H1 (cell line): ENCODE measurements at regions not wholly inside any gene's neighbourhood (a gene's known extent, or its start where the extent isn't known, plus 50 kb on each side); places are given as distances from the start of the nearest gene placed in this dataset.

Source experiments
- CTCF ChIA-PET: fragments of 300-600 bp; sonication (Branson Sonifier 250); formaldehyde crosslinking; loops from one replicate; lab custom pipeline; 2021; ENCODE audit not compliant: partially characterized antibody; lab: Charles Lee
- POLR2A ChIA-PET: fragments of 300-600 bp; sonication (Branson Sonifier 250); formaldehyde crosslinking; loops from one replicate; lab custom pipeline; 2021; ENCODE audit warnings: inconsistent platforms; ENCODE audit not compliant: partially characterized antibody; lab: Charles Lee
- DNase-seq, 2 experiments: peaks; one replicate each; pipeline versions ENCODE4 v3.0.0 to v3.0.0-alpha.2; 2010 to 2022; ENCODE audit warnings: low spot score in 2 of 2, low read depth in 1 of 2, mixed read lengths in 1 of 2
- FAIRE-seq: peaks from 2 replicates; lab custom pipeline; 2011; peaks lifted over from hg19 to GRCh38; lab: Jason Lieb, UNC
- H2AFZ ChIP-seq: 2 replicates; pipeline ENCODE4 v1.8.1; 2012; ENCODE audit warnings: low read length, inconsistent platforms
- H2AK5ac ChIP-seq: 2 replicates; pipeline ENCODE4 v1.6.1; 2013; ENCODE audit warnings: low read depth, low read length
- H2BK120ac ChIP-seq: replicated peaks from 2 replicates; pipeline ENCODE3; 2013; ENCODE audit warnings: low read depth, low read length, inconsistent platforms
- H2BK12ac ChIP-seq: 2 replicates; pipeline ENCODE4 v1.6.1; 2013; ENCODE audit warnings: low read depth, low read length
- H2BK15ac ChIP-seq: 2 replicates; pipeline ENCODE4 v1.6.1; 2013; ENCODE audit warnings: low read length
- H2BK20ac ChIP-seq: 2 replicates; pipeline ENCODE4 v1.6.1; 2013; ENCODE audit warnings: low read length
- H2BK5ac ChIP-seq: 2 replicates; pipeline ENCODE4 v1.6.1; 2013; ENCODE audit warnings: low read depth, low read length
- H3K14ac ChIP-seq: 2 replicates; pipeline ENCODE4 v1.6.1; 2013; ENCODE audit warnings: inconsistent platforms; ENCODE audit not compliant: insufficient read length
- H3K18ac ChIP-seq: 2 replicates; pipeline ENCODE4 v1.6.1; 2013; ENCODE audit warnings: low read length; ENCODE audit errors: extremely low read depth
- H3K23ac ChIP-seq: 2 replicates; pipeline ENCODE4 v1.6.1; 2013; ENCODE audit warnings: inconsistent platforms; ENCODE audit not compliant: insufficient read length
- H3K23me2 ChIP-seq: 2 replicates; pipeline ENCODE4 v1.6.1; 2013; ENCODE audit warnings: low read depth, low read length
- H3K27ac ChIP-seq: 2 replicates; pipeline ENCODE4 v1.6.1; 2011; ENCODE audit warnings: low read depth, low read length, inconsistent platforms
- H3K27me3 ChIP-seq, 4 experiments: replicated peaks in 1 of 4; 1 replicate in 1 of 4; 2 replicates in 3 of 4; pipeline versions ENCODE4 v1.6.1 to v1.8.1; 2011 to 2013; ENCODE audit warnings: low read length in 3 of 4, mild to moderate bottlenecking in 3 of 4, inconsistent platforms in 2 of 4, mixed read lengths in 2 of 4, moderate library complexity in 1 of 4; ENCODE audit not compliant: control insufficient read depth in 3 of 4, insufficient read depth in 3 of 4; ENCODE audit errors: extremely low read depth in 1 of 4
- H3K36me3 ChIP-seq, 4 experiments: 2 replicates each; pipeline versions ENCODE4 v1.6.1 to v1.8.1; 2011 to 2013; ENCODE audit warnings: mild to moderate bottlenecking in 4 of 4, low read length in 3 of 4, moderate library complexity in 2 of 4, control low read depth in 1 of 4, inconsistent platforms in 1 of 4; ENCODE audit not compliant: insufficient read depth in 4 of 4, control insufficient read depth in 2 of 4
- H3K4ac ChIP-seq: replicated peaks from 2 replicates; pipeline ENCODE3; 2013; ENCODE audit warnings: low read length, low read depth, mixed read lengths, inconsistent platforms; ENCODE audit not compliant: insufficient read length
- H3K4me1 ChIP-seq, 4 experiments: replicated peaks in 1 of 4; 1 replicate in 1 of 4; 2 replicates in 3 of 4; pipeline versions ENCODE4 v1.6.1 to v1.8.1; 2011 to 2013; ENCODE audit warnings: low read length in 3 of 4, inconsistent platforms in 2 of 4, mixed read lengths in 1 of 4; ENCODE audit not compliant: insufficient read depth in 4 of 4, control insufficient read depth in 3 of 4
- H3K4me2 ChIP-seq, 2 experiments: 2 replicates each; pipeline versions ENCODE4 v1.6.1 to v1.8.1; 2011 to 2013; ENCODE audit warnings: low read depth in 2 of 2, low read length in 2 of 2, control low read depth in 1 of 2, inconsistent platforms in 1 of 2, mild to moderate bottlenecking in 1 of 2; ENCODE audit not compliant: insufficient read depth in 1 of 2
- H3K4me3 ChIP-seq, 4 experiments: fragments of 200-600, 300-600 bp in 1 of 4; sonication (generic), shearing (Covaris generic), sonication (Bioruptor Twin) in 1 of 4; 2 replicates each; pipeline versions ENCODE4 v1.5.1 to v1.8.1; 2011 to 2016; ENCODE audit warnings: low read length in 4 of 4, low read depth in 3 of 4, control low read depth in 2 of 4, inconsistent platforms in 2 of 4, mild to moderate bottlenecking in 2 of 4, mixed read lengths in 1 of 4, moderate library complexity in 1 of 4; ENCODE audit not compliant: insufficient read depth in 2 of 4; ENCODE audit errors: extremely low read depth in 1 of 4
- H3K56ac ChIP-seq: replicated peaks from 2 replicates; pipeline ENCODE3; 2013; ENCODE audit warnings: low read depth, mild to moderate bottlenecking, mixed read lengths, low read length, inconsistent platforms; ENCODE audit not compliant: insufficient read length
- H3K79me1 ChIP-seq: 2 replicates; pipeline ENCODE4 v1.6.1; 2013; ENCODE audit warnings: low read depth, low read length, control low read depth
- H3K79me2 ChIP-seq, 2 experiments: 2 replicates each; pipeline versions ENCODE4 v1.6.1 to v1.8.1; 2012 to 2013; ENCODE audit warnings: low read length in 2 of 2, mild to moderate bottlenecking in 2 of 2, inconsistent platforms in 1 of 2; ENCODE audit not compliant: insufficient read depth in 2 of 2, control insufficient read depth in 1 of 2
- H3K9ac ChIP-seq, 4 experiments: replicated peaks in 1 of 4; 1 replicate in 1 of 4; 2 replicates in 3 of 4; pipeline versions ENCODE4 v1.6.1 to v1.8.1; 2011 to 2013; ENCODE audit warnings: low read depth in 3 of 4, low read length in 3 of 4, control low read depth in 2 of 4, mild to moderate bottlenecking in 2 of 4, moderate library complexity in 2 of 4, inconsistent platforms in 1 of 4; ENCODE audit errors: extremely low read depth in 1 of 4
- H3K9me3 ChIP-seq, 2 experiments: 2 replicates each; pipeline versions ENCODE4 v1.6.1 to v1.8.1; 2012 to 2013; ENCODE audit warnings: mild to moderate bottlenecking in 2 of 2, moderate library complexity in 2 of 2, control low read depth in 1 of 2, inconsistent platforms in 1 of 2, low read depth in 1 of 2, low read length in 1 of 2, mixed read lengths in 1 of 2; ENCODE audit not compliant: insufficient read depth in 2 of 2
- H4K20me1 ChIP-seq, 2 experiments: replicated peaks in 1 of 2; 2 replicates each; pipeline versions ENCODE3 to v1.8.1; 2011 to 2013; ENCODE audit warnings: inconsistent platforms in 2 of 2, low read length in 2 of 2, mild to moderate bottlenecking in 1 of 2; ENCODE audit not compliant: insufficient read depth in 2 of 2, control insufficient read depth in 1 of 2
- H4K5ac ChIP-seq: 2 replicates; pipeline ENCODE4 v1.6.1; 2013; ENCODE audit warnings: low read length, low read depth, mixed read lengths, inconsistent platforms; ENCODE audit not compliant: insufficient read length
- H4K8ac ChIP-seq: 2 replicates; pipeline ENCODE4 v1.8.0; 2013; ENCODE audit warnings: mild to moderate bottlenecking, moderate library complexity, low read length, inconsistent platforms; ENCODE audit not compliant: insufficient read depth; ENCODE audit errors: extremely low read depth
- H4K91ac ChIP-seq: replicated peaks from 2 replicates; pipeline ENCODE3; 2013; ENCODE audit warnings: low read length, mixed read lengths, inconsistent platforms; ENCODE audit not compliant: insufficient read length
- CHD1 ChIP-seq: IDR thresholded peaks from 2 replicates; pipeline ENCODE4 v1.6.1; 2012; ENCODE audit warnings: low read depth, low read length, improper control_type of control experiment
- GTF2F1 ChIP-seq: IDR thresholded peaks from 2 replicates; pipeline ENCODE4 v1.6.1; 2012; ENCODE audit warnings: low read depth, low read length, improper control_type of control experiment, borderline replicate concordance
- PHF8 ChIP-seq: fragments of 200-600 bp; sonication (generic); conservative IDR thresholded peaks from 2 replicates; pipeline ENCODE4 v1.7.1; 2012; ENCODE audit warnings: low read depth, mild to moderate bottlenecking, inconsistent platforms, low read length, moderate library complexity
- WGBS, 2 experiments: shearing (Covaris generic) in 1 of 2; methylation state at CpG; one replicate each; pipeline versions ENCODE4 v1.1.6 to v1.1.7; 2013 to 2015; ENCODE audit warnings: low lambda C conversion rate in 2 of 2, mixed read lengths in 2 of 2, inconsistent platforms in 1 of 2, low coverage in 1 of 2, missing lambda C conversion rate in 1 of 2; ENCODE audit not compliant: insufficient replicate concordance in 2 of 2, insufficient coverage in 1 of 2, insufficient read length in 1 of 2; ENCODE audit errors: extremely low coverage in 1 of 2, missing lambda C conversion rate in 1 of 2; 5-methylcytosine and 5-hydroxymethylcytosine counted together

GRCh38 chr4:79016878-79017277 lies 77.6 kb upstream of the PAQR3 start:
- Histone ChIP-seq H3K4me3 (no peak overlapping the region), H2BK5ac (no peak overlapping the region), H2BK15ac (no peak overlapping the region), H3K23me2 (no peaks in the 10 kb centered on the region), H3K9ac (no peak overlapping the region), H2AK5ac (no peak overlapping the region), H3K4me1 (no peaks in the 10 kb centered on the region), H2BK120ac (no peak overlapping the region), H4K91ac (no peak overlapping the region), H2BK12ac (no peak overlapping the region), H4K20me1 (no peaks in the 10 kb centered on the region), H3K18ac (no peak overlapping the region), H3K27ac (no peak overlapping the region), H3K36me3 (no peaks in the 10 kb centered on the region), H3K23ac (no peak overlapping the region), H3K4me2 (no peak overlapping the region), H3K56ac (no peak overlapping the region), H2AFZ (no peak overlapping the region), H2BK20ac (no peak overlapping the region), H3K79me1 (no peaks in the 10 kb centered on the region), H4K5ac (no peak overlapping the region), H3K14ac (no peak overlapping the region), H3K4ac (no peak overlapping the region), H4K8ac (no peak overlapping the region), H3K79me2 (no peaks in the 10 kb centered on the region), H3K9me3 (no peaks in the 10 kb centered on the region), H3K27me3 (no peaks in the 10 kb centered on the region)
- no peak for FAIRE-seq
- no peak for DNase-seq
- POLR2A ChIA-PET: no interaction called here
- WGBS, 2 experiments: 96% methylated on average over 3 of the region's 3 CpGs; no CpG with 5 or more reads in 1 of the 2 experiments
- CTCF ChIA-PET: interaction anchor here (0.7 kb wide), 2 partner anchors 61 to 1316 kb away, joined by 3 read pairs; no protein-coding TSS in a partner anchor
- TF ChIP-seq CHD1 (no peak), GTF2F1 (no peak), PHF8 (no peak)
